GM23338 (cell line): ENCODE measurements at regions not wholly inside any gene's neighbourhood (a gene's known extent, or its start where the extent isn't known, plus 50 kb on each side); places are given as distances from the start of the nearest gene placed in this dataset.
"Not testable (repeated sequence)": the region's sequence is repeated elsewhere in the genome, so short reads cannot be mapped to it uniquely, and the experiment has no call there.

Experiments used
- ATAC-seq: fragments of 200-7000 bp; cut with Tn5 transposase; 3 replicates; pipeline ENCODE4 v1.9.1; 2020
- DNase-seq: peaks from one replicate; pipeline ENCODE4 v3.0.0-alpha.2; 2015; ENCODE audit warnings: low spot score
- H2AFZ ChIP-seq: fragments of 200-600 bp; sonication (generic); 2 replicates; pipeline ENCODE4 v1.8.0; 2016; ENCODE audit warnings: antibody characterized with exemption, mild to moderate bottlenecking, moderate library complexity
- H3F3A ChIP-seq: fragments of 200-600 bp; sonication (generic); replicated peaks from 2 replicates; pipeline ENCODE4 v1.8.0; 2017; ENCODE audit warnings: antibody characterized with exemption, mixed run types, low read depth
- H3K27ac ChIP-seq: fragments of 200-600 bp; sonication (generic); 2 replicates; pipeline ENCODE4 v1.6.1; 2016; ENCODE audit warnings: low read depth
- H3K27me3 ChIP-seq: fragments of 200-600 bp; sonication (generic); 2 replicates; pipeline ENCODE4 v1.8.0; 2016; ENCODE audit warnings: mild to moderate bottlenecking, mixed run types, moderate library complexity; ENCODE audit not compliant: insufficient read depth
- H3K36me3 ChIP-seq: fragments of 200-600 bp; sonication (generic); 2 replicates; pipeline ENCODE4 v1.8.0; 2016; ENCODE audit warnings: mild to moderate bottlenecking; ENCODE audit not compliant: insufficient read depth
- H3K4me1 ChIP-seq: fragments of 200-600 bp; sonication (generic); 2 replicates; pipeline ENCODE4 v1.8.0; 2016; ENCODE audit warnings: mild to moderate bottlenecking, moderate library complexity; ENCODE audit not compliant: insufficient read depth
- H3K4me2 ChIP-seq: fragments of 200-600 bp; sonication (generic); 2 replicates; pipeline ENCODE4 v1.7.1; 2017; ENCODE audit warnings: mixed run types
- H3K4me3 ChIP-seq: fragments of 200-600 bp; sonication (generic); 2 replicates; pipeline ENCODE4 v1.6.1; 2016; ENCODE audit warnings: mixed run types
- H3K79me2 ChIP-seq: fragments of 200-600 bp; sonication (generic); replicated peaks from 2 replicates; pipeline ENCODE4 v1.8.0; 2017; ENCODE audit warnings: mild to moderate bottlenecking; ENCODE audit not compliant: insufficient read depth
- H3K9me2 ChIP-seq: fragments of 200-600 bp; sonication (generic); 2 replicates; pipeline ENCODE4 v1.8.0; 2017; ENCODE audit not compliant: insufficient read depth
- H4K20me1 ChIP-seq: fragments of 200-600 bp; sonication (generic); replicated peaks from 2 replicates; pipeline ENCODE4 v1.8.0; 2017; ENCODE audit warnings: mild to moderate bottlenecking; ENCODE audit not compliant: insufficient read depth
- H3K27ac Mint-ChIP-seq: 2 replicates; pipeline ENCODE4 v1.8.0; 2020; ENCODE audit warnings: inconsistent platforms, mild to moderate bottlenecking, moderate library complexity, mixed read lengths
- H3K27me3 Mint-ChIP-seq: 3 replicates; pipeline ENCODE4 v1.8.0; 2022; ENCODE audit warnings: low read depth, mild to moderate bottlenecking, moderate library complexity, mixed read lengths, inconsistent platforms; ENCODE audit not compliant: insufficient read depth, poor library complexity
- H3K36me3 Mint-ChIP-seq: 3 replicates; pipeline ENCODE4 v1.8.0; 2021; ENCODE audit warnings: low read depth, mild to moderate bottlenecking, inconsistent platforms, moderate library complexity, mixed read lengths
- H3K4me1 Mint-ChIP-seq: 3 replicates; pipeline ENCODE4 v1.8.0; 2020; ENCODE audit warnings: mild to moderate bottlenecking, inconsistent platforms, mixed read lengths
- H3K4me3 Mint-ChIP-seq: 3 replicates; pipeline ENCODE4 v1.8.0; 2021; ENCODE audit warnings: moderate library complexity, mild to moderate bottlenecking, inconsistent platforms, mixed read lengths
- H3K9me3 Mint-ChIP-seq: 3 replicates; pipeline ENCODE4 v1.8.0; 2020; ENCODE audit warnings: moderate library complexity, mild to moderate bottlenecking, inconsistent platforms, mixed read lengths
- ETS1 ChIP-seq: IDR thresholded peaks from 2 replicates; pipeline ENCODE4 v1.6.1; 2016; ENCODE audit warnings: antibody characterized with exemption
- EZH2 ChIP-seq: fragments of 200-600 bp; sonication (generic); IDR thresholded peaks from one replicate; pipeline ENCODE4 v1.8.0; 2017; ENCODE audit warnings: antibody characterized with exemption, mild to moderate bottlenecking, low read depth; ENCODE audit not compliant: unreplicated experiment
- EZH2phosphoT487 ChIP-seq: fragments of 200-600 bp; sonication (generic); IDR thresholded peaks from one replicate; pipeline ENCODE4 v1.8.1; 2018; ENCODE audit warnings: antibody characterized with exemption; ENCODE audit not compliant: unreplicated experiment
- JUNB ChIP-seq: IDR thresholded peaks from one replicate; pipeline ENCODE4 v1.6.1; 2016; ENCODE audit warnings: antibody characterized with exemption; ENCODE audit not compliant: unreplicated experiment
- NANOG ChIP-seq: IDR thresholded peaks from 2 replicates; pipeline ENCODE4 v1.6.1; 2016; ENCODE audit warnings: antibody characterized with exemption, borderline replicate concordance
- POLR2AphosphoS5 ChIP-seq: IDR thresholded peaks from 2 replicates; pipeline ENCODE4 v1.6.1; 2016; ENCODE audit warnings: antibody characterized with exemption, low read depth
- REST ChIP-seq: IDR thresholded peaks from one replicate; pipeline ENCODE4 v1.6.1; 2018; ENCODE audit warnings: antibody characterized with exemption; ENCODE audit not compliant: unreplicated experiment
- STAT1 ChIP-seq: IDR thresholded peaks from one replicate; pipeline ENCODE4 v1.6.1; 2016; ENCODE audit warnings: antibody characterized with exemption; ENCODE audit not compliant: unreplicated experiment
- ZNF331 ChIP-seq: fragments of 250-450 bp; sonication (Bioruptor Pico); IDR thresholded peaks from 2 replicates; pipeline ENCODE4 v1.5.0; 2020; ENCODE audit warnings: low read depth, mild to moderate bottlenecking, moderate library complexity
- TF ChIP-seq, protein P1 (sequence below): fragments of 250-450 bp; sonication (Bioruptor Pico); IDR thresholded peaks from 2 replicates; pipeline ENCODE4 v1.5.0; 2020; ENCODE audit warnings: mild to moderate bottlenecking, moderate library complexity
- TF ChIP-seq, protein P2 (sequence below), 2 experiments: fragments of 200-600 bp in 1 of 2; sonication (generic) in 1 of 2; conservative IDR thresholded peaks; 2 replicates each; pipeline versions ENCODE4 v1.5.1 to v1.6.1; 2016 to 2017; ENCODE audit warnings: antibody characterized with exemption in 2 of 2, low read depth in 2 of 2, mild to moderate bottlenecking in 2 of 2, moderate library complexity in 1 of 2

- no peak for TF ChIP-seq ZNF331
- TF ChIP-seq, protein P1, sequence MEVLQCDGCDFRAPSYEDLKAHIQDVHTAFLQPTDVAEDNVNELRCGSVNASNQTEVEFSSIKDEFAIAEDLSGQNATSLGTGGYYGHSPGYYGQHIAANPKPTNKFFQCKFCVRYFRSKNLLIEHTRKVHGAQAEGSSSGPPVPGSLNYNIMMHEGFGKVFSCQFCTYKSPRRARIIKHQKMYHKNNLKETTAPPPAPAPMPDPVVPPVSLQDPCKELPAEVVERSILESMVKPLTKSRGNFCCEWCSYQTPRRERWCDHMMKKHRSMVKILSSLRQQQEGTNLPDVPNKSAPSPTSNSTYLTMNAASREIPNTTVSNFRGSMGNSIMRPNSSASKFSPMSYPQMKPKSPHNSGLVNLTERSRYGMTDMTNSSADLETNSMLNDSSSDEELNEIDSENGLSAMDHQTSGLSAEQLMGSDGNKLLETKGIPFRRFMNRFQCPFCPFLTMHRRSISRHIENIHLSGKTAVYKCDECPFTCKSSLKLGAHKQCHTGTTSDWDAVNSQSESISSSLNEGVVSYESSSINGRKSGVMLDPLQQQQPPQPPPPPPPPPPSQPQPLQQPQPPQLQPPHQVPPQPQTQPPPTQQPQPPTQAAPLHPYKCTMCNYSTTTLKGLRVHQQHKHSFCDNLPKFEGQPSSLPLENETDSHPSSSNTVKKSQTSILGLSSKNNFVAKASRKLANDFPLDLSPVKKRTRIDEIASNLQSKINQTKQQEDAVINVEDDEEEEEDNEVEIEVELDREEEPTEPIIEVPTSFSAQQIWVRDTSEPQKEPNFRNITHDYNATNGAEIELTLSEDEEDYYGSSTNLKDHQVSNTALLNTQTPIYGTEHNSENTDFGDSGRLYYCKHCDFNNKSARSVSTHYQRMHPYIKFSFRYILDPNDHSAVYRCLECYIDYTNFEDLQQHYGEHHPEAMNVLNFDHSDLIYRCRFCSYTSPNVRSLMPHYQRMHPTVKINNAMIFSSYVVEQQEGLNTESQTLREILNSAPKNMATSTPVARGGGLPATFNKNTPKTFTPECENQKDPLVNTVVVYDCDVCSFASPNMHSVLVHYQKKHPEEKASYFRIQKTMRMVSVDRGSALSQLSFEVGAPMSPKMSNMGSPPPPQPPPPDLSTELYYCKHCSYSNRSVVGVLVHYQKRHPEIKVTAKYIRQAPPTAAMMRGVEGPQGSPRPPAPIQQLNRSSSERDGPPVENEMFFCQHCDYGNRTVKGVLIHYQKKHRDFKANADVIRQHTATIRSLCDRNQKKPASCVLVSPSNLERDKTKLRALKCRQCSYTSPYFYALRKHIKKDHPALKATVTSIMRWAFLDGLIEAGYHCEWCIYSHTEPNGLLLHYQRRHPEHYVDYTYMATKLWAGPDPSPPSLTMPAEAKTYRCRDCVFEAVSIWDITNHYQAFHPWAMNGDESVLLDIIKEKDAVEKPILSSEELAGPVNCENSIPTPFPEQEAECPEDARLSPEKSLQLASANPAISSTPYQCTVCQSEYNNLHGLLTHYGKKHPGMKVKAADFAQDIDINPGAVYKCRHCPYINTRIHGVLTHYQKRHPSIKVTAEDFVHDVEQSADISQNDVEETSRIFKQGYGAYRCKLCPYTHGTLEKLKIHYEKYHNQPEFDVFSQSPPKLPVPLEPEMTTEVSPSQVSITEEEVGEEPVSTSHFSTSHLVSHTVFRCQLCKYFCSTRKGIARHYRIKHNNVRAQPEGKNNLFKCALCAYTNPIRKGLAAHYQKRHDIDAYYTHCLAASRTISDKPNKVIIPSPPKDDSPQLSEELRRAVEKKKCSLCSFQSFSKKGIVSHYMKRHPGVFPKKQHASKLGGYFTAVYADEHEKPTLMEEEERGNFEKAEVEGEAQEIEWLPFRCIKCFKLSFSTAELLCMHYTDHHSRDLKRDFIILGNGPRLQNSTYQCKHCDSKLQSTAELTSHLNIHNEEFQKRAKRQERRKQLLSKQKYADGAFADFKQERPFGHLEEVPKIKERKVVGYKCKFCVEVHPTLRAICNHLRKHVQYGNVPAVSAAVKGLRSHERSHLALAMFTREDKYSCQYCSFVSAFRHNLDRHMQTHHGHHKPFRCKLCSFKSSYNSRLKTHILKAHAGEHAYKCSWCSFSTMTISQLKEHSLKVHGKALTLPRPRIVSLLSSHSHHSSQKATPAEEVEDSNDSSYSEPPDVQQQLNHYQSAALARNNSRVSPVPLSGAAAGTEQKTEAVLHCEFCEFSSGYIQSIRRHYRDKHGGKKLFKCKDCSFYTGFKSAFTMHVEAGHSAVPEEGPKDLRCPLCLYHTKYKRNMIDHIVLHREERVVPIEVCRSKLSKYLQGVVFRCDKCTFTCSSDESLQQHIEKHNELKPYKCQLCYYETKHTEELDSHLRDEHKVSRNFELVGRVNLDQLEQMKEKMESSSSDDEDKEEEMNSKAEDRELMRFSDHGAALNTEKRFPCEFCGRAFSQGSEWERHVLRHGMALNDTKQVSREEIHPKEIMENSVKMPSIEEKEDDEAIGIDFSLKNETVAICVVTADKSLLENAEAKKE (CRISPR knock-in tag): no peak
- no peak for TF ChIP-seq POLR2AphosphoS5
- TF ChIP-seq, protein P2, sequence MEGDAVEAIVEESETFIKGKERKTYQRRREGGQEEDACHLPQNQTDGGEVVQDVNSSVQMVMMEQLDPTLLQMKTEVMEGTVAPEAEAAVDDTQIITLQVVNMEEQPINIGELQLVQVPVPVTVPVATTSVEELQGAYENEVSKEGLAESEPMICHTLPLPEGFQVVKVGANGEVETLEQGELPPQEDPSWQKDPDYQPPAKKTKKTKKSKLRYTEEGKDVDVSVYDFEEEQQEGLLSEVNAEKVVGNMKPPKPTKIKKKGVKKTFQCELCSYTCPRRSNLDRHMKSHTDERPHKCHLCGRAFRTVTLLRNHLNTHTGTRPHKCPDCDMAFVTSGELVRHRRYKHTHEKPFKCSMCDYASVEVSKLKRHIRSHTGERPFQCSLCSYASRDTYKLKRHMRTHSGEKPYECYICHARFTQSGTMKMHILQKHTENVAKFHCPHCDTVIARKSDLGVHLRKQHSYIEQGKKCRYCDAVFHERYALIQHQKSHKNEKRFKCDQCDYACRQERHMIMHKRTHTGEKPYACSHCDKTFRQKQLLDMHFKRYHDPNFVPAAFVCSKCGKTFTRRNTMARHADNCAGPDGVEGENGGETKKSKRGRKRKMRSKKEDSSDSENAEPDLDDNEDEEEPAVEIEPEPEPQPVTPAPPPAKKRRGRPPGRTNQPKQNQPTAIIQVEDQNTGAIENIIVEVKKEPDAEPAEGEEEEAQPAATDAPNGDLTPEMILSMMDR (conservative IDR thresholded peaks at IDR 0.05; ENCODE audit: low read depth in 2 of 2): no peak
- TF ChIP-seq JUNB: no peak
- no peak for TF ChIP-seq REST
- no peak for TF ChIP-seq STAT1
- TF ChIP-seq ETS1: no peak
- TF ChIP-seq NANOG: no peak
- no peak for TF ChIP-seq EZH2phosphoT487
- no peak for TF ChIP-seq EZH2
- Histone ChIP-seq H3K4me1 (no peaks in the 10 kb centered on the region), H3K27ac (no peak overlapping the region), H2AFZ (no peak overlapping the region), H4K20me1 (no peaks in the 10 kb centered on the region), H3K9me2 (peaks cover 7% of the 10 kb centered on the region; the same call in 1 of the 2 replicates), H3F3A (no peaks in the 10 kb centered on the region), H3K36me3 (peaks cover 8% of the 10 kb centered on the region), H3K4me3 (no peak overlapping the region), H3K27me3 (no peaks in the 10 kb centered on the region), H3K4me2 (no peak overlapping the region), H3K79me2 (no peaks in the 10 kb centered on the region)
- DNase-seq (no peak), ATAC-seq (no peak)
- H3K36me3 Mint-ChIP-seq: peaks cover 18% of the 10 kb centered on the region
- peaks cover 38% of the 10 kb centered on the region for H3K9me3 Mint-ChIP-seq
- no peak overlapping the region for H3K4me3 Mint-ChIP-seq
- peaks cover 3% of the 10 kb centered on the region; the same call in 2 of the 3 replicates for H3K4me1 Mint-ChIP-seq
- H3K27ac Mint-ChIP-seq: no peak overlapping the region
- H3K27me3 Mint-ChIP-seq: peaks cover 6% of the 10 kb centered on the region
Measured at GRCh38 chr6:25157842-25158241, 121.3 kb upstream of the CARMIL1 start.

DNA sequence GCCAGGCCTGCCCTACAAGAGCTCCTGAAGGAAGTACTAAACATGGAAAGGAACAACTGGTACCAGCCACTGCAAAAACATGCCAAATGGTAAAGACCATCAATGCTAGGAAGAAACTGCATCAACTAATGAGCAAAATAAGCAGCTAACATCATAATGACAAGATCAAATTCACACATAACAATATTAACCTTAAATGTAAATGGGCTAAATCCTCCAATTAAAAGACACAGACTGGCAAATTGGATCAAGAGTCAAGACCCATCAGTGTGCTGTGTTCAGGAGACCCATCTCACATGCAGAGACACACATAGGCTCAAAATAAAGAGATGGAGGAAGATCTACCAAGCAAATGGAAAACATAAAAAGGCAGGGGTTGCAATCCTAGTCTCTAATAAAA, 119.0 kb upstream of the CARMIL1 start:
- H3K36me3 ChIP-seq, DNase-seq, H3K79me2 ChIP-seq, H3K4me2 ChIP-seq, H3K4me3 Mint-ChIP-seq, H3K4me3 ChIP-seq, H3K9me2 ChIP-seq, H3K27me3 ChIP-seq, H3F3A ChIP-seq, H2AFZ ChIP-seq, H3K27ac Mint-ChIP-seq, H4K20me1 ChIP-seq, H3K27me3 Mint-ChIP-seq, H3K4me1 ChIP-seq, H3K4me1 Mint-ChIP-seq, H3K27ac ChIP-seq, ATAC-seq: not testable (repeated sequence)
- Mint-ChIP-seq H3K36me3 (peaks cover 18% of the 10 kb centered on the region), H3K9me3 (peaks cover 38% of the 10 kb centered on the region)
